Body of pancreas (tissue), 4 donors: ENCODE measurements at regions not wholly inside any gene's neighbourhood (a gene's known extent, or its start where the extent isn't known, plus 50 kb on each side); places are given as distances from the start of the nearest gene placed in this dataset.

Experiments used
- POLR2A ChIP-seq, 3 donors: fragments of 450-650 bp; IDR thresholded peaks; one replicate each; pipeline ENCODE4 v1.6.1; 2016; ENCODE audit warnings: antibody characterized with exemption in 3 of 3, mild to moderate bottlenecking in 2 of 3
- TF ChIP-seq, protein P1 (sequence below), 7 experiments: fragments of 450-650 bp in 4 of 7; fragments of 200-600 bp in 3 of 7; sonication (generic) in 3 of 7; IDR thresholded peaks; one replicate each; pipeline ENCODE4 v1.5.1; 2016 to 2019; ENCODE audit warnings: antibody characterized with exemption in 7 of 7

- TF ChIP-seq, protein P1, sequence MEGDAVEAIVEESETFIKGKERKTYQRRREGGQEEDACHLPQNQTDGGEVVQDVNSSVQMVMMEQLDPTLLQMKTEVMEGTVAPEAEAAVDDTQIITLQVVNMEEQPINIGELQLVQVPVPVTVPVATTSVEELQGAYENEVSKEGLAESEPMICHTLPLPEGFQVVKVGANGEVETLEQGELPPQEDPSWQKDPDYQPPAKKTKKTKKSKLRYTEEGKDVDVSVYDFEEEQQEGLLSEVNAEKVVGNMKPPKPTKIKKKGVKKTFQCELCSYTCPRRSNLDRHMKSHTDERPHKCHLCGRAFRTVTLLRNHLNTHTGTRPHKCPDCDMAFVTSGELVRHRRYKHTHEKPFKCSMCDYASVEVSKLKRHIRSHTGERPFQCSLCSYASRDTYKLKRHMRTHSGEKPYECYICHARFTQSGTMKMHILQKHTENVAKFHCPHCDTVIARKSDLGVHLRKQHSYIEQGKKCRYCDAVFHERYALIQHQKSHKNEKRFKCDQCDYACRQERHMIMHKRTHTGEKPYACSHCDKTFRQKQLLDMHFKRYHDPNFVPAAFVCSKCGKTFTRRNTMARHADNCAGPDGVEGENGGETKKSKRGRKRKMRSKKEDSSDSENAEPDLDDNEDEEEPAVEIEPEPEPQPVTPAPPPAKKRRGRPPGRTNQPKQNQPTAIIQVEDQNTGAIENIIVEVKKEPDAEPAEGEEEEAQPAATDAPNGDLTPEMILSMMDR (IDR thresholded peaks at IDR 0.05) = no peak
- TF ChIP-seq POLR2A (IDR thresholded peaks at IDR 0.05) = no peak
Measured at GRCh38 chr15:39153058-39153714, 427.7 kb upstream of the THBS1 start.
